HG02610 (cell line): ENCODE measurements at regions not wholly inside any gene's neighbourhood (a gene's known extent, or its start where the extent isn't known, plus 50 kb on each side); places are given as distances from the start of the nearest gene placed in this dataset.
"Not testable (repeated sequence)": the region's sequence is repeated elsewhere in the genome, so short reads cannot be mapped to it uniquely, and the experiment has no call there.

Experiments used
- ATAC-seq: cut with Tn5 transposase; IDR thresholded peaks from one replicate; pipeline ENCODE4 v1.9.1; 2021; ENCODE audit warnings: mild to moderate bottlenecking, moderate library complexity; ENCODE audit not compliant: unreplicated experiment

DNA sequence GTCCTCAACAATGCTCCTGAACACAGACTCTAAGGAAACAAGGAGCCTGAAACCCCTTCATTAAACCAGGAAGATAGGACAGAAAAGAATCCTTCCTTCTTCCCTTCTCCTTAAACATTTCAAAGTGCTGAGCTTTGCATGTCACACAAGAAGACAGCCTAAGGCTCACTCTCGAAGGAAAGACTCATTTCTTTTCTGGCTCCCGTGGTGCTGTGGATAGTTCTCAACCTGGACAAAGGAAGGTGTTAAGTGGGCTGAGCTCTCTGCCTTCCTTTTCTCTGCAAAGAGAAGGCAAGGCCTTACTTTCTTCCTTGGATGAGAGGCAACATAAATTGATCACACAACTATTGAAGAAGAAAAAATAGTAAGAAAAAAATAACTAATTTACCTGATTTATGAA, 452.4 kb upstream of the DDI1 start:
- ATAC-seq: no peak

DNA sequence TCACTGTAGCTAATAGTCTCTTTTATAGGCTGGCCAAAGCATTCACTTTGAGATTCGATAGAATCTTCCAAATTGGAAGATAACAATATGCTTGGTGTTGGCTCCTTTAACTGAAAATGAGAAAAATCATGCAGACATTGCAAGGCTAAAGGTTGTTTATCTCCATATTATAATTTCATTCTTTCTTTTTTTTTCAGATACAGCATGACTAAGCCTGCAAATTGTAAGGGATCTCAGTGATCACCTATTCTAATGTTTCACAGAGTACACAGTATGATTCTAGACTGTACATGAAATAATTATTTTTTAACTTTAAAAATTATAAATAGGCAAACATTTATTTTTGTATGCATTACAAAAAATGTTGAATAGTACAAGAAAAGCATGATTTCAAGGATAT, 451.7 kb upstream of the DDI1 start:
- no peak for ATAC-seq

DNA sequence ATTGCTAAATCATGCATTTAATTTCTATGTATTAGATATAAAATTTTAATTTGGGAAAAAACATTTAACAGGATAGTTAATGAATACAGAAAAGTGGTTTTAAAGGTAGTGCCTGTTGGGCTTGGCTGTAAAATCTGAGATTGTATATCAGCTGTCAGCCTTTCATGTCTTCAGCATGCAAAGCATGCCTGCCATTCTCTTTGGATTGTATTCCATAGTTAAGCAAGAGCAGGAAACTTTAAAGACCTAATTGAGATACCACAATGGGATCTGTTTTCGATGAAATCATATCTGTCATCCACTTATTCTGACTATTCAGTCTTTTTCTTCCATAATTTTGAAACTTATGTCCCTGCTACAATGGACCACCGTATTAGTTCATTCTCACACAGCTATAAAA, 451.0 kb upstream of the DDI1 start:
- no peak for ATAC-seq

DNA sequence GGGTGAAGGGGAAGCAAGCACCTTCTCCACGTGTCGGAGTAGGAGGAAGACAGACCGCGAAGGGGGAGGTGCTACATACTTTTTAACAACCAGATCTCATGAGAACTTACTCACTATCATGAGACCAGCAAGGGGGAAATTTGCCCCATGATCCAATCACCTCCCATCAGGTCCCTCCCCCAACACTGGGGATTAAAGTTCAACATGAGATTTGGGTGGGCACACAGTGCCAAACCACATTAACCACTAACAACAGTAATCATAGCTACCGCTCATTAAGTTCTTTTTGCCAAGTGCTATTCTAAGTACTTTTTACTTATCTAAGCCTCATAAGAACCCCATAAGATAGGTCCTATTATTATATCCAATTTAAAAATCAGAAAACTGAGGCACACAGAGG, 450.5 kb upstream of the DDI1 start:
- ATAC-seq: no peak

DNA sequence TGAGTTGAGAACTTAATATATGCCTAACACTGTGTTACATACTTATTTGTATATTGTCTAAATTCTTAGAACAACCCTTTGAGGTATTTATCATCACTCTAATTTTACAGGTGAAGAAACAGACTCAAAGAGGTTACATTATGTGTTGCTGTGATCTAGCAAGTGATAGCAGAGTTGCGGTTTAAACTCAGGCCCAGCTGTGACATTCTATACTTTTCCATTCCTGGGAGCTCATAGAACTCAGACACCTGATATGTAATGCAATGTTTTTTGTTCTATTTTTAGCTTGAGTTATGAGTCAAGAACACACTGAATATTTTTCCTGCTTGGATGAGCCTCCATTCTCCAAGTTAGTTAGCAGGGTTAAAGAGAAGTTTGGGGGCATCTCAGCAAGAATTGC, 449.7 kb upstream of the DDI1 start:
- no peak for ATAC-seq

DNA sequence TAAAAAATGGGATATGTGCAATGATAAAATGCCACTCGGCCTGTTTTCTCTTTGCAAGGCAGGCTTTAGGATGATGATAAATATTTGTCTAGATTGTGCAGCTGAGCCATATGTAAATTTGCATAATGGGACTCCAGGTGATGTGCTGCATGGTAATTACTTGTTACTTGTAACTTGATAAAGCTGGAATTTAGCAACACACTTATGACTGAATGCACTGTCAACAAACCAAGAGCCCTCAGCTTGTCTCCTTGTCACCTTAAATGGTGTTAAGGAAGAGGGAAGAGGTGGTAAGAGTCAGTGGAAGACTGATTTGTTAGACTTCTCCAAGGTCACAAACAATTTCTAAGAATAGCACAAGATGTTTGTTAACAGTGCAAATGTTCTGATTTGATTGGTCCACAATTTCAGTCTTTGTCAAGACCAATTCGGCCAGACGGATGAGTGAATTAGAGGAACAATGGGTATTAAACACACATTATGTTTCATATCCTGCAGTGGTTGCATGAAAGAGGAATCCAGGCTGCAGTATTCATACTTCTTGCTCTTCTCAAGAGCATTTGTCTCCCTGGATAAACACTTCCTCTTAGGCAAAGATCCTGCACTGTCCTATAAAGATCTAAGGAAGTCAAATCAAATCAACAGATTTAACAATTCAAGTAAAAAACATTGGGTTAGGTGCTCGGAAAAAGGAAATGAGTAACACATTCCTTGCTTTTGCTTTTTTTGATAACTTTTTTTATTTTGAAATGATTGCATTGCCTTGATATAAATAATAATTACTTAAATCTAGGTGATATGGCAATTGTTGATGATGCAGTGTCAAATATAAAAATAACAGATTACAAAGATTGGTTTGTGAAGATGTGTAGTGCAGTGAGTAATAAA, 448.3 kb upstream of the DDI1 start:
- no peak for ATAC-seq

DNA sequence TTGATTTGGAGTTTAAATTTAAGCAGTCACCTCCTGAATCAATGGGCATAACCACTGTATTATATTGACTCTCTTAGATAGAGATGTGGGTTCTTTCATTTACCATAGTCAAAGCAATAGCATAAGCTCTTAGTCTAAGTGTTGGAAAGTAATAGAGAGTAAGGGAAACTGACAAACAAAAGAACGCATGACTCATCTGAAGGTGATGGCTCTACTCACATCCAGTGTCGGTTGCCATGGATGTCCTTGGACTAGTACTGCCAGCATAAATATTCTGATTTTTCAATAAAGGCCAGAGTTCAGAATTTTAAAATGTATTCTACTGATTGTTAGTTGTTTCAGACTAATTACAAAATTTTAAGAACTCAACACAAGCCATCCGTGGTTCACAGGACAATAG, 444.9 kb upstream of the DDI1 start:
- ATAC-seq: no peak

DNA sequence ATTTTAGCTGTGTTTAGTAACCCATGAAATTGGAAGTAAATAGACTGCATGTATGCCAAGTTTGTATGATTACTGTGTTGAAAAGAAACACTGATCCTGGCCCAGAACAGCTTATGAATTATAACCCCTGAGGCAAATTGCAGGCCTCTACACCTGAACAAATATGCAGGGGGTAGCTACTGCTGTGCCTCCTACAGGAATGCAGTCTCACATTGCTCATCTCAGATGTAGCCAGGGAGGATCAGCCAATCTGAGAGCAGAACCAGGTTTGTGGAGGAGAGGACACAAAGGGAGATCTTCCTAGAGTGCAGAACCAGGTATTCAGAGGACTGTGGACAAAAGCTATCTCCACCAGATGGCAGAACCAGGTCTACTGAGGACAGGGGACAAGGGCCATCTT, 442.2 kb upstream of the DDI1 start:
- no peak for ATAC-seq

DNA sequence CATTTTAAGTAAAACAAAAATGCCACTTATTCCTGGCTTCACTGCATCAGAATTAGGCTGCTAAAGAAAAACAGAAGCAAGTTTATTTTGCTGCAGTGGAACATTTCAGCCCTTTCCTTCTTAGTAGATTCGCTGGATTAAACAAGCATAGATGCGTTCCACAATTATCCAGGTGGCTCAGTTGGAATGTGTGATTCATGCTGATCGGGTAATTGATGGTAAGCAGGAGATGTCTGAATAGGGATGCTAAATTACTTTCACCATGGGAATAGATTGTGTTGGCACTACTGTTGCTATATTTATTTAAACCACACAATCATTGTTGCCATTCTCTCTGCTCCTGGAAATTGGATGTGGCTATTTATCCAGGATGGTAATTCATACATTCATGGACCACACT, 440.1 kb upstream of the DDI1 start:
- ATAC-seq: no peak

DNA sequence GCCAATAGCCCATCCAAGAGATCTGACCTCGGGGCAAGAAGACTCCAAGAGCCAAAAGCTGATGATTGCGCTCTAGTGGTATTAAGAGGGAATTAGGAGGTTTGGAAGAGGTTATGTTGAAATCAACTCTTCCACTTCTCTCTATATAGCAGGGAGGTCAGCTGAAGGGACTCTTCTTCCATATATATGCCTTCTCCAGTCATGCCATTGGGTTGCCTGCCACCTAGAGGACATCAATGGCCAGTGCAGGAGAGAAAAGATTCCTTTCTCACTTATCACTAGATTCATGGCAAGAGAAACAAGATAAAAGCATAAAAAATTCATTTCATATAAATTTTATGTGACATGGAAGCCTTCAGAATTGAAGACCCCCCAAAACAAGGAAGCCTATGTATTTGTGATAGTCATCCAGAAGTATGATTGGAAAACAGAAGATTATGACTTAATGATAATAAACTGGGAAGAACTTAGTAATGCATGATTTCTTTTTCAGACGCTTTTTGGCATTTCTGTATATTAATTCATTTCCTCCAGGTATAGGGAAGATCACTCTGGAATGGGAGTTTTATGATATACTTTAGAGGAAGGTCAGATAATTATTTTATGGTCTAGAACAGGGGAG, 435.1 kb upstream of the DDI1 start:
- peak; percentile 95 for ATAC-seq

DNA sequence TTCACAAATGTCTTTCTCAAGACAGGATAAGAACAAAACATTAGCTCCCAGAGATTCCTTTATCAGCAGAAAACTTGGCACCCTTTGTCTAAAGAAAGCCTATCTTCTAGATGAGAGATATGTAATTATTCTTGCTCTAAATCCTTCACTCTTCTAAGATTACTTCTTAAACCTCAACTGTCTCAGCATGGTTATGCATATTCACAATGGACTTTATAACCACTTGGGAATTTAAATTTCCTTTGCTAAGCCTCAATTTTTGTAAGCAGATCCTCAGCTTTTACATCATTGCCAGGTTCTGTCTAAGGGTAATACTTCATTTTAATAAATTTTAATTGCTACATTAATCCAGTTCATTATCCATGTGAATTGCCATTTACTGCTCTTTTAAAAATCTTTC, 433.6 kb upstream of the DDI1 start:
- no peak for ATAC-seq

DNA sequence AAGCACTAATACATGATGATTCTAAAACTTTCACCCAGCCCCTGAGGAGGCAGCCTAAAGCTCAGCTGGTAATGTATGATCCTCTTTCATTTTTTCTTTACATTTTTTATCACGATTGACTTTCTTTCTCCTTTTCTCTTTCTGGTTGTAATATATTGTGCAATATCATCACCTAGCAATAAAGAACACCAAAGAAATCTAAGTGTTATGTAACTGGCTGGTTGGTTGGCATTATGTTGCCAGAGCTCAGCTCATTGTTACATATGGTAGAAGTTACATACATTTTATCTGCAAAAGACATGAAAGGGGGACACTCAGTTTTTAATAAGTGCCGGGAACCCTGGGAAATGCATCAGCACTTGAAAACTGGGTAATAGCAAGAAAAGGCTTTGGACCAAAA, 432.1 kb upstream of the DDI1 start:
- ATAC-seq: no peak

DNA sequence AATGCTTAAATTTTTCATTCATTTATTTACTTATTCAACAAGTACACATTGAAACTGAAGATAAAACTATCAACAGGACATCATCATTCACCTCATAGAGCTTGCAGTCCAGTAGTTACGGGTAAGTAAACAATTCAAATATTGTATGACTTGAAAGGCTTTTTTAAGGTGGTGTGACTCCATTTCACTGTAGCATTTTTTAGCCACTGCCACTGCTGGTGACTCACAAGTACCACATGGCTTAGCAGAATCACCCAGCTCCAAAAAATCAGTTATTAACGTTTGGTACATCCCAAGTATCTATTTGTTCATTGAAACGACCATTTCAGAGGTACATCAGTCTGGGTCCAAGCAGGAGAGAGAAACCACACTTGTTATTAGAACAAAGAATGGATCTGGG, 427.9 kb upstream of the DDI1 start:
- no peak for ATAC-seq

DNA sequence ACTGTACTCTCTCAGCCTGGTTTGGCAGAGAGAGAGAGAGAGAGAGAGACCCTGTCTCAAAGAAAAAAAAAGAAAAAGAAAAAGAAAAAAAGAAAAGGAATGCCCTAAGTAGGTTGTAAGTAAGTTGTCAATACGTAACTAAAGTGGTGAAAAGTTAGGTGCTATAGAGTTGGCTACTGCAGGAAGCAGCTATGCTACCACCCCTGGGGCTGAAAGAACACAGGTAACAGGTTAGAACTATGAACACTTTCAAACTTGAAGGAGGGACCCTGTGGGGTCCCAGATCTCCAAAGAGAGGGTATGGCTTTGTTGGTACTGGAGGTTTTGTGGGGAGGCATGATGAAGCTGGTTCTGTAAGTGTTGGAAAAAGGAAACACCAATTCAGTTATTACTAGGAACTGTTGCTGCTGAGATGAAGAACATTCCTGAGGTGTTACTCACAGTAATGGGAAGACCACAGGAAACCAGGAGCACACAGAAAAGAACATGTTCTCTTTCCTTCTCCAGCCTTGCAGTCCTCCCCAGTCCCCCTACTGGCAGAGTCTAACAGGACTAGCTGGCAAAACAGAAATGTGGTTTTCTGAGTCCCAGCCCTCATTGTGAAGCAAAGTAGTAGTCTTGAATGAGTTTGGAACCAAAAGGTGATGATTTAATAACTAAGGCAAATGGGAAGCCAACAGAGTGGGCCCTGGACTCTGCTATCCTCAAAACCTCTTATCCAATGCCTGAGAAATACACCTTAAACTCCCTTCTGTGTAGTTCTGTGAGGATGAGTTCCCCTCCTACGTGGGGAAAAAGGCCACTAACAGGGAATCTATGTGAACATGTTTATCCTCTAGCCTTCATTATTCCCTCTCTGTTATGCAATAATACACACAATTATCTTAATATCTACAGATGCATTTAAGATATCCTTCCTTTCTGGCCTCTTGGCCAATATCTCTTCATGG, 427.0 kb upstream of the DDI1 start:
- ATAC-seq: no peak

DNA sequence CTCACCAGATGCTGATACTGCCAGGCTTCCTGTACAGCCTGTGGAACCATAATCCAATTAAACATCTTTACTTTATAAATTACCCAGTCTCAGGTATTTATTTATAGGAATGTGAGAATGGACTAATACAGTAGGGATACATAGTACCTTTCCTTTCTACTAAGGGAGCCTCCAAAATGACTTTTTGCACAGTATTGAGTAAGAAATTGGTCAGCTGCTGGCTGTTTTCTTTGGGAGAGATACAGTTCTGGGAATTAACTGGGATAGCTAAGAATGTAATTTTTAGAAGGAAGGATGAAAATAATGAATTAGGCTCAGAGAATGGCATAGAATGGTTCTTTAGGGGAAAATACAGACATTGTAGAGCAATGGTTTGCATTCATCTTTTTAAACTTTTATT, 426.0 kb upstream of the DDI1 start:
- ATAC-seq: no peak

DNA sequence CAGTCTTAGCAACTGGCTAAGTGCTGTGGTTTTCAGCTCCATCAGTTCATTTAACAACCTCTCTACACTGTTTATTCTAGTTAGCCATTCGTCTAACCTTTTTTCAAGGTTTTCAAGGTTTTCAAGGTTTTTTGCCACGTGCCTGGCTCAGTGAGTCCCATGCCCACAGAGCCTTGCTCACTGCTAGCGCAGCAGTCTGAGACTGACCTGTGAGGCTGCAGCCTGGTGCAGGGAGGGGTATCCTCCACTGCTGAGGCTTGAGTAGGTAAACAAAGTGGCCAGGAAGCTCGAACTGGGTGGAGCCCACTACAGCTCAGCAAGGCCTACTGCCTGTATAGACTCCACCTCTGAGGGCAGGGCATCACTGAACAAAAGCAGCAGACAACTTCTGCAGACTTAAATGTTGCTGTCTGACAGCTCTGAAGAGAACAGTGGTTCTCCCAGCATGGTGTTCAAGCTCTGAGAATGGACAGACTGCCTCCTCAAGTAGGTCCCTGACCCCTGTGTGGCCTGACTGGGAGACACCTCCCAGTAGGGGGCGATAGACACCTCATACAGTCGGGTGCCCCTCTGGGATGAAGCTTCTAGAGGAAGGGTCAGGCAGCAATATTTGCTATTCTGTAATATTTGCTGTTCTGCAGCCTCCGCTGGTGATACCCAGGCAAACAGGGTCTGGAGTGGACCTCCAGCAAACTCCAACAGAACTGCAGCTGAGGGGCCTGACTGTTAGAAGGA, 424.7 kb upstream of the DDI1 start:
- not testable (repeated sequence) for ATAC-seq

DNA sequence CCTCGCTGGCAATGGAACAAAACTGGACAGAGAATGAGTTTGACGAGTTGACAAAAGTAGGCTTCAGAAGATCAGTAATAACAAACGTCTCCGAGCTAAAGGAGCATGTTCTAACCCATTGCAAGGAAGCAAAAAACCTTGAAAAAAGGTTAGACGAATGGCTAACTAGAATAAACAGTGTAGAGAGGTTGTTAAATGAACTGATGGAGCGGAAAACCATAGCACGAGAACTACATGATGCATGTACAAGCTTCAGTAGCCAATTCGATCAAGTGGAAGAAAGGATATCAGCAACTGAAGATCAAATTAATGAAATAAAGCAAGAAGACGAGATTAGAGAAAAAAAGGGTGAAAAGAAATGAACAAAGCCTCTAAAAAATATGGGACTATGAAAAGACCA, 424.0 kb upstream of the DDI1 start:
- not testable (repeated sequence) for ATAC-seq

DNA sequence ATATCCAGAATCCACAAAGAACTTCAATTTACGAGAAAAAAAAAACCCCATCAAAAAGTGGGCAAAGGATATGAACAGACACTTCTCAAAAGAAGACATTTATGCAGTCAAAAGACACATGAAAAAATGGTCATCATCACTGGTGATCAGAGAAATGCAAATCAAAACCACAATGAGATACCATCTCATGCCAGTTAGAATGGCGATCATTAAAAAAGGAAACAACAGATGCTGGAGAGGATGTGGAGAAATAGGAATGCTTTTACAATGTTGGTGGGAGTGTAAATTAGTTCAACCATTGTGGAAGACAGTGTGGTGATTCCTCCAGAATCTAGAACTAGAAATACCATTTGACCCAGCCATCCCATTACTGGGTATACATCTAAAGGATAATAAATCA, 419.9 kb upstream of the DDI1 start:
- not testable (repeated sequence) for ATAC-seq

DNA sequence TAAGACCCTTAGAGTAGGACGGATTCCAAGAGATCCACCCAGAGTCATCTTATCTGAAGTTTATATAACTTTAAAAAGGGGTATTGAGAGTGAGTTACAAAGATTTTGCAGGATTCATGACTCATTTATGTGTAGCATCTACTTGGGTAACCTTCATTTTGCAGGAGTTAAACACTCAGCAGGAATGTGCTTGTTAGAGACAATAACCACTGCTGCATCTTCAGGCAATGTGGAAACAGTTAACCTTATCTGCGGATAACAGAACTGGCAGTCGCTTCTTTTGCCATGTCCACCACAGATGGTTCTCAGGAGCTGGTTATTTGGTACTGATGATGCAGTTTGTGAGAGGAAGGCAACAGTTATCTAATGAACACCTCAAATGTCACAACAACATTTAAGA, 417.9 kb upstream of the DDI1 start:
- ATAC-seq: no peak

DNA sequence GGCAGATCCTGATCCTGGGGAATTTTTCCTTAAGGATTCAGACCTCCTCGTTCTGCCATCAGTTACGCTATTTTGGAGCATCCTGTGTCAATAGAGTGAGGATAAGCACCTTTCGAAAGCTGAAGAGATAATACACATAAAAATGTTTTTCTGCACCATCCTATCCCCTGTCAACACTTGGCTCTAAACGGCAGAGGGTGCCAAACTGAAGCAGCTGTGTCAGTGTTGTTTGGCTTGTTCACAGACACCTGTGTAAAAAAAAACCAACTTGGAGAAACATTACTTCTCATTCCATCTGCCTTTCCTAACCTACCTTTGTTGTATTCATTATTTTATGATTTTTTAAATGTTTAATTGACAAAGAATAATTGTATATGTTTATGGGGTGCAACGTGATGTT, 417.0 kb upstream of the DDI1 start:
- no peak for ATAC-seq

DNA sequence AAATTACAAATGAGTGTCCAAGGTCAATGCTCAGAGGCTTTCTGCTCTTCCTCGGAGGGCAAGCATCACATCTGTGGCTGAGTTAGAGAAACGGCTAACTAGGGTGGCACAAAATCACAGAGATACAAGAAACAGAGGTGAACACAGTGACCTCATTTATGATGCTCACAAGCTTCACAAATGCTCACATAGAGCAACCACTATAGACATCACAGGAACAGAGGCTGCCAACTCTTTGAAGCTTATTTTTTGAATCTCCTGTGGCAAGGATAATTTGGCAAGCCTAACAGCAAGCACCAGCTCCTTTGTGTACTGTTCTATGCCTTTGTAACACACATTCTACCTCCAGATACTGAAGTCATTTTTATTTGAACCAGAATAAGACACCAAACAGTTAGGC, 416.5 kb upstream of the DDI1 start:
- ATAC-seq: no peak
